Naive B cell (primary cell): ENCODE measurements at regions not wholly inside any gene's neighbourhood (a gene's known extent, or its start where the extent isn't known, plus 50 kb on each side); places are given as distances from the start of the nearest gene placed in this dataset.
"Not testable (repeated sequence)": the region's sequence is repeated elsewhere in the genome, so short reads cannot be mapped to it uniquely, and the experiment has no call there.

Experiments used
- ATAC-seq, 2 donors: fragments of 150-1000 bp; cut with Tn5 transposase; 2 replicates each; pipeline ENCODE4 v1.10.0; 2021; ENCODE audit warnings: low read depth in 2 of 2, mild to moderate bottlenecking in 2 of 2, moderate library complexity in 2 of 2
- DNase-seq: peaks from one replicate; pipeline ENCODE4 v3.0.0; 2022
- H3K27ac Mint-ChIP-seq, 6 donors: one replicate each; pipeline ENCODE4 v1.8.0; 2020 to 2022; ENCODE audit warnings: mild to moderate bottlenecking in 6 of 6, mixed read lengths in 6 of 6, moderate library complexity in 5 of 6, inconsistent platforms in 2 of 6
- H3K27me3 Mint-ChIP-seq, 3 donors: one replicate each; pipeline ENCODE4 v1.8.0; 2021 to 2022; ENCODE audit warnings: mixed read lengths in 3 of 3, mild to moderate bottlenecking in 1 of 3
- H3K36me3 Mint-ChIP-seq, 2 donors: one replicate each; pipeline ENCODE4 v1.8.0; 2020 to 2022; ENCODE audit warnings: mixed read lengths in 2 of 2, inconsistent platforms in 1 of 2, mild to moderate bottlenecking in 1 of 2
- H3K4me1 Mint-ChIP-seq, 3 donors: one replicate each; pipeline ENCODE4 v1.8.0; 2020 to 2022; ENCODE audit warnings: mixed read lengths in 3 of 3, inconsistent platforms in 1 of 3, mild to moderate bottlenecking in 1 of 3, moderate library complexity in 1 of 3
- H3K4me3 Mint-ChIP-seq, 8 donors: one replicate each; pipeline ENCODE4 v1.8.0; 2020 to 2022; ENCODE audit warnings: mild to moderate bottlenecking in 8 of 8, mixed read lengths in 8 of 8, moderate library complexity in 8 of 8, inconsistent platforms in 2 of 8
- H3K9me3 Mint-ChIP-seq, 7 donors: one replicate each; pipeline ENCODE4 v1.8.0; 2020 to 2022; ENCODE audit warnings: mixed read lengths in 7 of 7, mild to moderate bottlenecking in 5 of 7, inconsistent platforms in 2 of 7, moderate library complexity in 1 of 7

- Mint-ChIP-seq H3K36me3 (peaks cover 0 to 8% of the 10 kb centered on the region in 2 donors), H3K4me3 (no peak overlapping the region), H3K9me3 (peaks cover 0 to 22% (median 8%) of the 10 kb centered on the region in 7 donors), H3K27ac (no peak overlapping the region), H3K4me1 (no peaks in the 10 kb centered on the region), H3K27me3 (peaks cover 3 to 16% (median 4%) of the 10 kb centered on the region in 3 donors)
- ATAC-seq (no peak), DNase-seq (no peak)
Measured at GRCh38 chr17:72471296-72471695, 350.5 kb downstream of the SOX9 start.

DNA sequence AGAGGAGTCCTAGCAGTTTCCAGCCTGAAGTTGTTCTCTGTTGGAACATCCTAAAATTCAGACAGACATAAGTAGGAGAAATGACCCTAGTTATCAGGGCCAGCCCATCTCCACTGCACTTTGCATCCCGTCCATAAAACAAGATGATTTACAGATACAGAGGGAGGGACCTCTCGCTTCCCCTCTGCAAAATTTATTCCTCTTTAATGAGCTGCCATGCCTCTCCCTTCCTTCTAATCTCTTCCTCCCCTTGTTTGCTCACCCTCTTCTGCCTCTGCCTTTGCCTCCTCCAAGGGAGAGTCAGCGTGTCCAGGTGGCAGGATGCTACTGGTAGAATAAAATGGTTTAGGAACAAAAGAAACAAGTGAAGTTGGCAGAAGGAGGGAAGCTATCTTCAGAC lies 351.3 kb downstream of the SOX9 start:
- ATAC-seq (no peak), DNase-seq (no peak)
- H3K36me3 Mint-ChIP-seq: peaks cover 0 to 8% of the 10 kb centered on the region in 2 donors
- peaks cover 4 to 19% (median 11%) of the 10 kb centered on the region in 3 donors for H3K27me3 Mint-ChIP-seq
- peaks cover 0 to 27% (median 8%) of the 10 kb centered on the region in 7 donors for H3K9me3 Mint-ChIP-seq
- H3K27ac Mint-ChIP-seq: no peak overlapping the region
- H3K4me1 Mint-ChIP-seq: no peaks in the 10 kb centered on the region
- peak overlapping the region in 1 of 8 donors; percentile 35 for H3K4me3 Mint-ChIP-seq

DNA sequence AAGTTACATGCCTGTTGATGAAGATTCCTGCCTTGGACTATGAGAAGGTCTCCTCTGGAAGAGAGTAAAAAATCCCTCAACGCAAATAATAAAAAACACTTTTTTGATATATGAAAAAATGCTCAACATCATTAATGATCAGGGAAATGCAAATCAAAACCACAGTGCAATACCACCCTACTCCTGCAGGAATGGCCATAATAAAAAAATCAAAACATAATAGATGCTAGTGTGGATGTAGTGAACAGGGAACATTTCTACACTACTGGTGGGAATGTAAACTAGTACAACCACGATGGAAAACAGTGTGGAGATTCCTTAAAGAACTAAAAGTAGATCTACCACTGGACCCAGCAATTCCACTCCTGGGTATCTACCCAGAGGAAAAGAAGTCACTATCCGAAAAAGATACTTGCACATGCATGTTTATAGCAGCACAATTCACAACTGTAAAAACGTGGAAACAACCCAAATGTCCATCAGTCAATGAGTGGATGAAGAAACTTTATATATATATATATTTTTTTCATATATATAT lies 352.1 kb downstream of the SOX9 start:
- not testable (repeated sequence) for DNase-seq, H3K4me1 Mint-ChIP-seq, ATAC-seq, H3K4me3 Mint-ChIP-seq, H3K36me3 Mint-ChIP-seq, H3K27ac Mint-ChIP-seq
- Mint-ChIP-seq H3K27me3 (peaks cover 4 to 25% (median 11%) of the 10 kb centered on the region in 3 donors), H3K9me3 (peaks cover 0 to 27% (median 8%) of the 10 kb centered on the region in 7 donors)

DNA sequence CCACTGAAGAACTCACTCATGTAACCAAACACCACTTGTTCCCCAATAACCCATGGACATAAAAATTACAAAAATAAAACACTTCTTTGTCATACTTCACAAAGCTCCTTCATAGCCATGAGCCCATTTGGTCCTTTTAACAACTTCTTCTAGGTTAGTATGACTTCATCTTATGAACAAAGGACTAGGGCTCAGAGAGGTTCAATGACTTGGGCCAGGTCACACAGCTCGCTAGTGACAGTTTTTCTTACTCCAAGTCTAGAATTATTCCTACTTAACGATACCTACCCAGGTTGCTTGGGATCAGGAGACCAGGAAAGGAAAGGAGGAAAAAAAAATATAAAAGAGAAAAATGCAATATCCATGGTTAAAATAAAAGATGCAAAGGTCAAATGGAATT lies 353.4 kb downstream of the SOX9 start:
- H3K4me3 Mint-ChIP-seq: no peak overlapping the region
- no peak overlapping the region for H3K27ac Mint-ChIP-seq
- H3K36me3 Mint-ChIP-seq: peaks cover 0 to 8% of the 10 kb centered on the region in 2 donors

GRCh38 chr17:72474719-72475477 lies 354.1 kb downstream of the SOX9 start:
- H3K9me3 Mint-ChIP-seq: peaks cover 0 to 32% (median 8%) of the 10 kb centered on the region in 7 donors
- H3K27ac Mint-ChIP-seq: no peak overlapping the region
- DNase-seq (no peak), ATAC-seq (no peak)
- peak overlapping the region in 1 of 8 donors; percentile 61 for H3K4me3 Mint-ChIP-seq
- H3K36me3 Mint-ChIP-seq: peaks cover 0 to 8% of the 10 kb centered on the region in 2 donors
- no peaks in the 10 kb centered on the region for H3K4me1 Mint-ChIP-seq
- H3K27me3 Mint-ChIP-seq: peaks cover 4 to 27% (median 19%) of the 10 kb centered on the region in 3 donors

More for the DNA sequence above, 353.4 kb downstream of the SOX9 start:
- ATAC-seq (no peak), DNase-seq (no peak)
- Mint-ChIP-seq H3K9me3 (peaks cover 0 to 27% (median 8%) of the 10 kb centered on the region in 7 donors), H3K27me3 (peaks cover 4 to 27% (median 13%) of the 10 kb centered on the region in 3 donors), H3K4me1 (no peaks in the 10 kb centered on the region)

GRCh38 chr17:72476134-72476533 lies 355.3 kb downstream of the SOX9 start:
- H3K4me1 Mint-ChIP-seq: no peaks in the 10 kb centered on the region
- no peak overlapping the region for H3K4me3 Mint-ChIP-seq
- no peak for ATAC-seq
- DNase-seq: no peak
- peaks cover 4 to 27% (median 19%) of the 10 kb centered on the region in 3 donors for H3K27me3 Mint-ChIP-seq
- H3K9me3 Mint-ChIP-seq: peaks cover 0 to 32% (median 8%) of the 10 kb centered on the region in 7 donors
- H3K27ac Mint-ChIP-seq: no peak overlapping the region
- peaks cover 0 to 8% of the 10 kb centered on the region in 2 donors for H3K36me3 Mint-ChIP-seq

DNA sequence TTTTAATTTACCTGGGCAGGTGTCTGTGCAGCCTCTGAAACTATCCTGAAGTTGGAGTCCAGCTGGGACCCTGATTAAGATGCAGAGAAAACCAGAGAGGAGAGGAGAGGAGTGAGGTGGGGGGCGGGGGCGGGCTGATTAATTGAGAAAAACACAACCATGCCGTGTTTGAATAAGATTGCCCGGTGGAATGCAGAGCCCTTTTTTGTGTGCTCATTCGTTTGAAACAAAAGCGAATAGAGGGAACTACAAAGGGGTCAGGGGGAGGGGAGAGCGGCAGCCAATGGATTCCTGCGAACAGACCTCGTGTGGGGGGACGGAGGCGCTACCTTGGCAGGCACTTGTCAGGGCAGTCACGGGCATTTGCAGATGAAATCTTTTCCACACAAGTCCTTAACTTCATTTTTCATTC lies 355.8 kb downstream of the SOX9 start:
- H3K27me3 Mint-ChIP-seq: peaks cover 4 to 27% (median 19%) of the 10 kb centered on the region in 3 donors
- peak overlapping the region in 1 of 6 donors; percentile 39 for H3K27ac Mint-ChIP-seq
- DNase-seq (no peak), ATAC-seq (no peak)
- peaks cover 0 to 8% of the 10 kb centered on the region in 2 donors for H3K36me3 Mint-ChIP-seq
- peak overlapping the region in 1 of 8 donors; percentile 68 for H3K4me3 Mint-ChIP-seq
- H3K9me3 Mint-ChIP-seq: peaks cover 0 to 32% (median 8%) of the 10 kb centered on the region in 7 donors
- no peaks in the 10 kb centered on the region for H3K4me1 Mint-ChIP-seq

GRCh38 chr17:72477491-72477890 lies 356.7 kb downstream of the SOX9 start:
- Mint-ChIP-seq H3K27me3 (peaks cover 4 to 21% (median 19%) of the 10 kb centered on the region in 3 donors), H3K4me1 (no peaks in the 10 kb centered on the region), H3K4me3 (no peak overlapping the region), H3K9me3 (peaks cover 0 to 27% (median 7%) of the 10 kb centered on the region in 7 donors), H3K27ac (no peak overlapping the region), H3K36me3 (peaks cover 0 to 8% of the 10 kb centered on the region in 2 donors)
- ATAC-seq: no peak
- DNase-seq: no peak

DNA sequence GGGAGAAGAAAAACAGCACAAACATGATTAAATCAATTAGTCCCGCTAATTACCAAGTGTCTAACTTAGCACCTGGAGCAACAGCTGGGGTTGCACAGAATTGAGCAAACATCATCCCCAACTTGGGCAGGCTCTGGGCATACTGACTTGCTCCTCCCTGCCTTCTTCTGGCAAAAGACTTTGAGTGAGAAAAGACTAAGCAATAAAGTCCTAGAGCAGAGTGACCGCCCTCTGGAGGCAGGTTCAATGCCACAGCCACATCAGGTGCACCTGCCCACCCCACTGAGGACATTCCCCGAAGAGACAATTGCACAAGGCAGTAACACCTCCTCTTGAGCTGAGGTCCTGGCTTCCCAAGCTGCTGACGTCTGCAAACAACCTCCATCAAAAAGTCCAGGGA lies 358.3 kb downstream of the SOX9 start:
- DNase-seq (no peak), ATAC-seq (no peak)
- no peaks in the 10 kb centered on the region for H3K4me1 Mint-ChIP-seq
- no peak overlapping the region for H3K4me3 Mint-ChIP-seq
- peaks cover 2 to 26% (median 4%) of the 10 kb centered on the region in 7 donors for H3K9me3 Mint-ChIP-seq
- H3K36me3 Mint-ChIP-seq: peaks cover 0 to 8% of the 10 kb centered on the region in 2 donors
- H3K27me3 Mint-ChIP-seq: peaks cover 4 to 21% (median 19%) of the 10 kb centered on the region in 3 donors
- no peak overlapping the region for H3K27ac Mint-ChIP-seq

GRCh38 chr17:72481572-72481971 lies 360.8 kb downstream of the SOX9 start:
- ATAC-seq (no peak), DNase-seq (no peak)
- Mint-ChIP-seq H3K9me3 (peaks cover 0 to 12% (median 2%) of the 10 kb centered on the region in 7 donors), H3K27ac (no peak overlapping the region), H3K36me3 (no peaks in the 10 kb centered on the region), H3K4me1 (no peaks in the 10 kb centered on the region), H3K4me3 (no peak overlapping the region), H3K27me3 (peaks cover 0 to 13% (median 8%) of the 10 kb centered on the region in 3 donors)

- no peak for ATAC-seq
- Mint-ChIP-seq H3K27ac (no peak overlapping the region), H3K27me3 (peaks cover 0 to 9% (median 5%) of the 10 kb centered on the region in 3 donors), H3K36me3 (no peaks in the 10 kb centered on the region), H3K9me3 (peaks cover 0 to 15% (median 7%) of the 10 kb centered on the region in 7 donors), H3K4me3 (no peak overlapping the region), H3K4me1 (no peaks in the 10 kb centered on the region)
- no peak for DNase-seq
Measured at GRCh38 chr17:72485596-72485995, 364.8 kb downstream of the SOX9 start.

DNA sequence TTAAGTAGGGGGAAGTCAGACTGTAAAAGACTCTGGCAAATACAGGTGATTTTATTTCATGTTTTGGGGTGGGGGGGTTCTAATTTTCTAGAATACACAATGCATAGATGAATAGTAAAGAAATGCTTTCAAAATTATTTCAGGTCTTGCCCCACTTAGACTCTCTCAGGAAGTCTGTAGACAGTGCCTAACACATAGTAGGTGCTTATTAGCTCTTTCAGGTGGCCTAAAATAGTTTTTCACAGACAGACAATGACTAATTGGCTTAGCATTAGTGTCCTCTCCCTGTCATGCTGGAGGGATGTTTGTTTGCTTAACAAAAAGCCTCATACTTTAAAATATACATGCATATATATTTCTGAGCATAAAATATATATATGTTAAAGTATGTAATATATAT lies 366.0 kb downstream of the SOX9 start:
- DNase-seq: no peak
- no peak for ATAC-seq
- H3K36me3 Mint-ChIP-seq: no peaks in the 10 kb centered on the region
- peak overlapping the region in 1 of 8 donors; percentile 53 for H3K4me3 Mint-ChIP-seq
- H3K9me3 Mint-ChIP-seq: peaks cover 0 to 18% (median 8%) of the 10 kb centered on the region in 7 donors
- peaks cover 0 to 9% (median 5%) of the 10 kb centered on the region in 3 donors for H3K27me3 Mint-ChIP-seq
- no peak overlapping the region for H3K27ac Mint-ChIP-seq
- H3K4me1 Mint-ChIP-seq: no peaks in the 10 kb centered on the region

DNA sequence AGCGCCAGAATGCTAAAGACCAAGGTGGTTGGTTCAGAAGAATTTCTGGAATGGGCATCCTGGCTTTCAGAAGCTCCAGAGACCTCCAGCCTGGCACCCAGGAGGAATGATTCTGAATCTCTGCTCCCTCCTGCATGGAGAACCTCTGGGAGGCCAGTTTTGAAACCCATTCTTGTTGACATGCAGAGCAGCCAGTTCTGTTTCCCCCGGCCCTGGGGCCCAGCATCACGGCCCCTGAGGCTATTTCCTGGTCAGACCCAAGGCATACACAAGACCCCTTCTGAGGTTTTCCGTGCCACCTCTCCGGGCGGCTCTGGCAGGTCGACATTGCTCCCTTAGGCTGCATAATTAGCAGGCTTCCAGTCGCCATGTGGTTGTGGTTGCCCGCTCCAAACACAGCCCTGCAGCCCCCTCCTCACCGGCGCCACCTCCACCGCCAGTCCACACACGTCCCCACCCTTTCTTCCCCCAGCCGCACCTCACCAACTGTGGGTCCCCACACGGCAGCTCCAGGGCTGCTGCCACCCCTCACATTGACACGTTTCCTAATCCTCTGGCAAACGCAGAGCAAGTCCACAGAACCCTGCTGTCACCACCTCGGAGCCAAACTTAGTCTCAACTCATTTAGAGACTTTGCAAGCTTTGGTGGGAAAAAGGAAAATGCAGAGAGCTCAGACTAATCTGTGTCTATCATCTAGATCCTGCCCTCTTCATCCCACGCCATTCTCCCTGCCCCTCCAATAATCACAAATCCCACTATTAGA lies 367.1 kb downstream of the SOX9 start:
- no peaks in the 10 kb centered on the region for H3K36me3 Mint-ChIP-seq
- H3K27me3 Mint-ChIP-seq: peaks cover 0 to 9% (median 5%) of the 10 kb centered on the region in 3 donors
- no peaks in the 10 kb centered on the region for H3K4me1 Mint-ChIP-seq
- no peak overlapping the region for H3K27ac Mint-ChIP-seq
- H3K9me3 Mint-ChIP-seq: peaks cover 4 to 12% (median 8%) of the 10 kb centered on the region in 7 donors
- DNase-seq (no peak), ATAC-seq (no peak)
- H3K4me3 Mint-ChIP-seq: peak overlapping the region in 1 of 8 donors; percentile 10
